PC-9 (cell line): ENCODE measurements at regions not wholly inside any gene's neighbourhood (a gene's known extent, or its start where the extent isn't known, plus 50 kb on each side); places are given as distances from the start of the nearest gene placed in this dataset.

Source experiments
- BruUV-seq: library from RNA; stranded (reverse); fragments of 400-500 nt; replicated peaks from 2 replicates; lab custom pipeline; 2021; lab: Mats Ljungman, UMichigan
- CTCF ChIA-PET: fragments of 300-600 bp; sonication (Branson Sonifier 250); formaldehyde crosslinking; loops from one replicate; lab custom pipeline; 2022; ENCODE audit warnings: antibody characterized with exemption; lab: Charles Lee
- POLR2A ChIA-PET: fragments of 300-600 bp; sonication (Branson Sonifier 250); formaldehyde crosslinking; loops from one replicate; lab custom pipeline; 2022; ENCODE audit warnings: antibody characterized with exemption; ENCODE audit not compliant: unreplicated experiment; lab: Charles Lee
- DNase-seq, 2 experiments: peaks; one replicate each; pipeline versions ENCODE4 v3.0.0 to v3.0.0-alpha.2; 2015 to 2022; ENCODE audit warnings: mixed read lengths in 1 of 2
- H2AFZ ChIP-seq: fragments of 200-600 bp; sonication (generic); 2 replicates; pipeline ENCODE4 v1.8.1; 2017; ENCODE audit warnings: antibody characterized with exemption
- H3F3A ChIP-seq: fragments of 200-600 bp; sonication (generic); 2 replicates; pipeline ENCODE4 v1.8.1; 2017; ENCODE audit warnings: antibody characterized with exemption, mild to moderate bottlenecking, low read depth; ENCODE audit not compliant: insufficient read depth
- H3K27ac ChIP-seq: fragments of 200-600 bp; sonication (generic); 2 replicates; pipeline ENCODE4 v1.6.1; 2016; ENCODE audit warnings: mixed run types
- H3K27me3 ChIP-seq: fragments of 200-600 bp; sonication (generic); 2 replicates; pipeline ENCODE4 v1.6.1; 2016; ENCODE audit warnings: low read depth, mixed run types; ENCODE audit not compliant: insufficient read depth
- H3K36me3 ChIP-seq: fragments of 200-600 bp; sonication (generic); 2 replicates; pipeline ENCODE4 v1.6.1; 2016; ENCODE audit warnings: low read depth, mixed run types
- H3K4me1 ChIP-seq: fragments of 200-600 bp; sonication (generic); replicated peaks from 2 replicates; pipeline ENCODE4 v1.6.1; 2016; ENCODE audit warnings: mixed run types; ENCODE audit not compliant: insufficient read depth
- H3K4me2 ChIP-seq: fragments of 200-600 bp; sonication (generic); 2 replicates; pipeline ENCODE4 v1.6.1; 2017; ENCODE audit warnings: mixed run types
- H3K4me3 ChIP-seq: fragments of 200-600 bp; sonication (generic); 2 replicates; pipeline ENCODE4 v1.6.1; 2016; ENCODE audit warnings: mixed run types
- H3K79me2 ChIP-seq: fragments of 200-600 bp; sonication (generic); 2 replicates; pipeline ENCODE4 v1.6.1; 2017; ENCODE audit warnings: low read depth, mixed run types
- H3K9me2 ChIP-seq: fragments of 200-600 bp; sonication (generic); 2 replicates; pipeline ENCODE4 v1.8.1; 2017; ENCODE audit warnings: mild to moderate bottlenecking; ENCODE audit not compliant: insufficient read depth
- H3K9me3 ChIP-seq: fragments of 200-600 bp; sonication (generic); 2 replicates; pipeline ENCODE4 v1.8.1; 2016; ENCODE audit warnings: low read depth; ENCODE audit not compliant: insufficient read depth
- H4K20me1 ChIP-seq: fragments of 200-600 bp; sonication (generic); 2 replicates; pipeline ENCODE4 v1.8.1; 2017; ENCODE audit not compliant: insufficient read depth
- EZH2 ChIP-seq: fragments of 200-600 bp; sonication (generic); IDR thresholded peaks from 2 replicates; pipeline ENCODE4 v1.8.0; 2017; ENCODE audit warnings: antibody characterized with exemption, low read depth
- intact Hi-C: fragments of 100-400 bp; cut with micrococcal nuclease; formaldehyde crosslinking; loops from one replicate; pipeline ENCODE4 v1.10.0; 2022; ENCODE audit not compliant: unreplicated experiment
- TF ChIP-seq, protein P1 (sequence below): fragments of 200-600 bp; sonication (generic); conservative IDR thresholded peaks from 2 replicates; pipeline ENCODE4 v1.6.1; 2017; ENCODE audit warnings: mixed run types, antibody characterized with exemption, mild to moderate bottlenecking, moderate library complexity

GRCh38 chr6:121993362-121993761 is 406.1 kb upstream of the HSF2 start:
- CTCF ChIA-PET: no interaction called here
- DNase-seq: no peak
- no peaks in the 10 kb centered on the region for H3K36me3 ChIP-seq
- BruUV-seq: no TSS peak
- H3K4me2 ChIP-seq: no peak overlapping the region
- no peaks in the 10 kb centered on the region for H3K79me2 ChIP-seq
- intact Hi-C loops: no loop called here
- H3K27me3 ChIP-seq: no peaks in the 10 kb centered on the region
- no peak for TF ChIP-seq EZH2
- TF ChIP-seq, protein P1, sequence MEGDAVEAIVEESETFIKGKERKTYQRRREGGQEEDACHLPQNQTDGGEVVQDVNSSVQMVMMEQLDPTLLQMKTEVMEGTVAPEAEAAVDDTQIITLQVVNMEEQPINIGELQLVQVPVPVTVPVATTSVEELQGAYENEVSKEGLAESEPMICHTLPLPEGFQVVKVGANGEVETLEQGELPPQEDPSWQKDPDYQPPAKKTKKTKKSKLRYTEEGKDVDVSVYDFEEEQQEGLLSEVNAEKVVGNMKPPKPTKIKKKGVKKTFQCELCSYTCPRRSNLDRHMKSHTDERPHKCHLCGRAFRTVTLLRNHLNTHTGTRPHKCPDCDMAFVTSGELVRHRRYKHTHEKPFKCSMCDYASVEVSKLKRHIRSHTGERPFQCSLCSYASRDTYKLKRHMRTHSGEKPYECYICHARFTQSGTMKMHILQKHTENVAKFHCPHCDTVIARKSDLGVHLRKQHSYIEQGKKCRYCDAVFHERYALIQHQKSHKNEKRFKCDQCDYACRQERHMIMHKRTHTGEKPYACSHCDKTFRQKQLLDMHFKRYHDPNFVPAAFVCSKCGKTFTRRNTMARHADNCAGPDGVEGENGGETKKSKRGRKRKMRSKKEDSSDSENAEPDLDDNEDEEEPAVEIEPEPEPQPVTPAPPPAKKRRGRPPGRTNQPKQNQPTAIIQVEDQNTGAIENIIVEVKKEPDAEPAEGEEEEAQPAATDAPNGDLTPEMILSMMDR: no peak
- H3K9me3 ChIP-seq: no peaks in the 10 kb centered on the region
- H2AFZ ChIP-seq: no peak overlapping the region; the same call in 1 of the 2 replicates
- no peaks in the 10 kb centered on the region for H4K20me1 ChIP-seq
- H3F3A ChIP-seq: no peaks in the 10 kb centered on the region
- H3K4me3 ChIP-seq: no peak overlapping the region
- no peaks in the 10 kb centered on the region for H3K9me2 ChIP-seq
- H3K4me1 ChIP-seq: no peaks in the 10 kb centered on the region
- H3K27ac ChIP-seq: no peak overlapping the region
- POLR2A ChIA-PET: no interaction called here

DNA sequence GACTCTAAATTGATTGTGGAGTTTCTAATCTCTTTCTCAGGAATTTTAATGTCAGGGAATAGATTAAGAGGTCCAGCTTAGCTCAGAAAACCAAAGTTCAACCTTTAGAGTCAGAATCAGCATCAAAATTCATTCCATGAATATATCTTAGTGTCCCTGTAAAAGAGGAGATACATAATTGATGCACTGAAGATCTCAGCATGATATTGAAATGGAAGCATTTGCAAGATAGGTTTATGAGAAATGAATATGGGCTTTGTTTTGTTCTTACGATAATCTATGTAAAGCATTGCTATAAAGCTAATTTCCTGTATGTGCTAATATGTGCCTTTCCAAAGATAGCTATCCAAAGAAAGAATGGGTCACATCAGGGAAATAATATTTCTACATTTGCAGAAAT is 404.5 kb upstream of the HSF2 start:
- Histone ChIP-seq H3K27me3 (no peaks in the 10 kb centered on the region), H3K4me2 (no peak overlapping the region), H3K9me3 (no peaks in the 10 kb centered on the region), H3K4me1 (no peaks in the 10 kb centered on the region), H3K79me2 (no peaks in the 10 kb centered on the region), H3F3A (no peaks in the 10 kb centered on the region), H4K20me1 (no peaks in the 10 kb centered on the region), H3K36me3 (no peaks in the 10 kb centered on the region), H2AFZ (no peak overlapping the region), H3K4me3 (no peak overlapping the region), H3K27ac (no peak overlapping the region), H3K9me2 (no peaks in the 10 kb centered on the region)
- ChIA-PET POLR2A (no interaction called here), CTCF (no interaction called here)
- no TSS peak for BruUV-seq
- no peak for DNase-seq
- intact Hi-C loops: no loop called here
- TF ChIP-seq, protein P1: no peak
- no peak for TF ChIP-seq EZH2

DNA sequence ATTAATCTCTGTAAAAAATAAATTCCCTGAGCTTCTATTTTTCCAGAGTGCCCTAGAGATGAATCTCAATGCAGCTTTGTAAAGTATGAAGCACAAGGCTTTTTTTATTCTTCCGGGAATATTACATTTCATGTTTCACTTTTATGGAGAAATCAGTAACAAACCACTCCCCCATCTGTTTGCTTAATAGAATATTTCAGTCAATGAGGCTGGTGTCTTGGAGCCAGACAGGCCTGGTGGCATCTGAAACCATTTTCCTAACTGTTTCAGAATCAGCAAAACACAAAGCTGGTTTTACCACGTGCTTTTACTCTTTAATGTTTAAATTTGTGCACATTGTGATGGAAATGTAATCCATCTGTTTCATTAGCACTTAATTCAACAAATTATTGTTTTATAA is 400.8 kb upstream of the HSF2 start:
- H3K4me2 ChIP-seq: no peak overlapping the region
- no peaks in the 10 kb centered on the region for H3K9me2 ChIP-seq
- DNase-seq: no peak
- no peaks in the 10 kb centered on the region for H3K36me3 ChIP-seq
- no peak for TF ChIP-seq EZH2
- TF ChIP-seq, protein P1: no peak
- H3K27me3 ChIP-seq: no peaks in the 10 kb centered on the region
- H3K79me2 ChIP-seq: no peaks in the 10 kb centered on the region
- no peaks in the 10 kb centered on the region for H3K9me3 ChIP-seq
- CTCF ChIA-PET: no interaction called here
- POLR2A ChIA-PET: no interaction called here
- no TSS peak for BruUV-seq
- H4K20me1 ChIP-seq: no peaks in the 10 kb centered on the region
- no peak overlapping the region for H2AFZ ChIP-seq
- no peak overlapping the region for H3K27ac ChIP-seq
- no peaks in the 10 kb centered on the region for H3F3A ChIP-seq
- no peaks in the 10 kb centered on the region for H3K4me1 ChIP-seq
- H3K4me3 ChIP-seq: no peak overlapping the region
- intact Hi-C loops: no loop called here
